ENCODE measurements at regions not wholly inside any gene's neighbourhood (a gene's known extent, or its start where the extent isn't known, plus 50 kb on each side); places are given as distances from the start of the nearest gene placed in this dataset.

DNA sequence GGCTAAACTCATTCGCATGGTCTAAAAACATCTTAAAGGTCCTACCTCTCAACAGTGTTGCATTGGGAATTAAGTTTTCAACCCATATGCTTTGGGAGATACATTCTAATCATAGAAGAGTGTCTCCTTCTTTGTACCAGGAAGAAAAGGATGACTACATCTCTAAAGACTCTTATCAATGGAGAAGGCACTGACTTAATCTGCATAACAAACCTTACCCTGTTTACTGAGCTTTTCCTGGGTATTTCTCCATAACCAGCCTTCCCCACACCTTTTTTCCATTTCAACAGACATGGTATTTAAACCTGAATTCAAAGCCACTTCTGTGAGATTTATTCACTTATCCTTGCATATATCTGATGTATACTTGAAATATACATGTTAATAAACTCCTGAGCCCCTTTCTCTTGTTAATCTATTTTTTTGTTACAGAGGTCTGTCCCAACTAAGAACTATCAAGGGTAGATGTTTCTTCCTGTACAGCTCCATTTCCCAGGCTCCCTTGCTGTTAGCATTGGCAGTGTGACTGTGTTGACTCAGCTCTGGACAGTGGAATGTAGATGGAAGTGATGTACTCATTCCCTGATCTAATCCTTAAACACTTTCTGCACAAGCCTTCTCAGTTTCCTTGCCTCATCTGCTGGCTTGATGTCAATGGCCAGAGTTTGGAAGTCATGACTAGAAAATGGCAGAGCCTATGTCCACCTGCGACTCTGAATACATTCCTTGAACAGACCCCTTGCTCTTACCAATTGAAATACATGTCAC, 148.9 kb upstream of the CPEB2 start:
- DNase-seq (ENCODE audit: low read depth): no peak
- no peak overlapping the region for H3K4me3 ChIP-seq (ENCODE audit: low read depth, low read length)
- no peak for TF ChIP-seq CTCF (IDR thresholded peaks at IDR 0.05; ENCODE audit: low read depth, low read length, missing control alignments)

- H3K4me3 ChIP-seq (ENCODE audit: low read depth, low read length): no peak overlapping the region
- DNase-seq (ENCODE audit: low read depth): no peak
- no peak for TF ChIP-seq CTCF (IDR thresholded peaks at IDR 0.05; ENCODE audit: low read depth, low read length, missing control alignments)
Observed at GRCh38 chr4:14855719-14856061, 146.6 kb upstream of the CPEB2 start.

DNA sequence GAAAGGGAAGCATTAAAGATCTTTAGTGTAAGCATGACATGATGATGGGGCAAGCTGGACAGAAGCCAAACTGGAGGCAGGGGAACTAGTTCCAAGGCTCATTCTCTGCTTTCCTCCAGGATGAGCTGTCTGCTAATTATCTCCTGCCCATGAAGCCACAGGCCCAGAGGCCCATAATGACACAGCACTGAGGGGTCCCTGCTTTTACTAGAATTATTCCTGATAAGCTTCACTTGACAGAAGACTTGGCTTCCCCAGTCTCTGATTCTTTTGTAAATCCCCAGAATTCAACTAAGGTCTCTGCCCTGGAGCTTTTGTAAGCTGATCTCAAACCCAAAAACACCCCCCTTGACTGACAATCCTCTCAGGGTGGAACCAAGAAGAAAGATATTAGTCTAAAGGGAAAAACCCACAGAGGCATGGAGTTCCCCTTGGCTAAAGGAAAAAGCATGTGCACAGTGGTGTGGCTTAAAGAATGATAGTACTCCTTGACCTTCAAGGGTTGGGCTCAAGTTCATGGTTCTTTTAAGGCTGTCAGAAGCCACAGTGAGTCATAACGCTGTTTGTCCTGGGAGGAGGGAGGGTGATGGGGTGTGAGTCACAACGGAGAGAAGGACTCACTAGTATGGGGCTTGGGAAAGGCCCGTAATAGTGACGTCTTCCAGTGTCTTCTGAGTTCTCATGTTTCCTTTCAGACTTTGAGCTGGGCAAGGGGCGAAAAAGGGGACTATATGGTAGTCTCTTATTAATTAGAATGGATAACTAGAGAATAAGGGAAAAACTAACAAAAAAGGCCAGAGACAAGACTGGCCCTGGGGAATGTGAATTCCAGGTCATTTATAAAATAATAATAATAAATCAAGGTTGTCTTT, 146.0 kb upstream of the CPEB2 start:
- TF ChIP-seq CTCF (IDR thresholded peaks at IDR 0.05; ENCODE audit: low read depth, low read length, missing control alignments): no peak
- DNase-seq (ENCODE audit: low read depth): peak; percentile 81
- H3K4me3 ChIP-seq (ENCODE audit: low read depth, low read length): no peak overlapping the region

DNA sequence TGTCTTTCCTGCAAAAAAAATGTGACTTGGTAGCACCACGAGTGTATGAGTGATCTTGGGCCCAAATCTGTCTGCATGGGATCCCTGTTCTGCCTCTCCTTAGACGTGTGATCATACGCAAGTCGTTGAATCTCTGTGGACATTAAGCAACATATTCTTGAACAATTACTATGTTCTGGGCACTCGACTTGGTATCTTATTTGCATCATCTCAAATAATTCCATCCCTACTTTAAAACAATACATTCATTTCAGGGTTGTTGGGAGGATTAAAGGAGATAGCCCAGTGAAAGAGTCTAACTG, 145.4 kb upstream of the CPEB2 start:
- no peak for DNase-seq (ENCODE audit: low read depth)
- TF ChIP-seq CTCF (IDR thresholded peaks at IDR 0.05; ENCODE audit: low read depth, low read length, missing control alignments): no peak
- H3K4me3 ChIP-seq (ENCODE audit: low read depth, low read length): no peak overlapping the region

DNA sequence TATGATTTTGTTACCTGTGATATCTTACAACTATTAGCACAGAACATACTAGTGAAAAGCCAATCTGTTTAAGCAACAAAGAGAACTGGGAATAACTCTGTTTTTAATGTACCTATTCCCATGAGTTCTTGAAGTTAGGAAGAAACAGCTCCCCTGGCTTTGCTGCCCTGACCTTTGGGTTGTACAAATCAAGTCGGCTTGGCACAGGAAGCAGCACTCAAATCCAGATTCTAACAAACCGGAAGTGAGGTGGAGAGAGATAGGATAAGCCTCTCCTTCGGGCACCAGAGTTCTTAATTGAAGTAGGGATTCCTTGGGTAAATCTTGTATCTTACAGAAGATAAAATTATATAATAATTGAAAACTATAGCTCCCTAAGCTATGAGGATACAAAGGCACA, 144.8 kb upstream of the CPEB2 start:
- no peak for DNase-seq (ENCODE audit: low read depth)
- no peak overlapping the region for H3K4me3 ChIP-seq (ENCODE audit: low read depth, low read length)
- no peak for TF ChIP-seq CTCF (IDR thresholded peaks at IDR 0.05; ENCODE audit: low read depth, low read length, missing control alignments)

DNA sequence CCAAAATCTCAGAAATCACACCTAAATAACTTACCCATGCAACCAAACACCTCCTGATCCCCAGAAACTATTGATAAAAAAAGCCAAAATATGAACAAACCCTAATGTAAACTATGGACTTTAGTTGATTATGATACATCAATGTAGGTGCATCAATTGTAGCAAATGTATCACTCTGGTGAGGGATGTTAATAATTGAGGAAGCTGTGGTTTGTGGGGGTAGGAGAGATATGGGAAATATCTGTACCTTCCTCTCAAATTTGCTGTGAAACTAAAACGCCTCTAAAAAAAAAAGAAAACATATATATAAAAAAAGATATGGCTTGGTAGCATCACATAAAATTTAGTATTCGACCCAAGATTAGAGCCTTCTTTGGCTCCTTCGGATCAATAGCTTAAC, 144.3 kb upstream of the CPEB2 start:
- no peak overlapping the region for H3K4me3 ChIP-seq (ENCODE audit: low read depth, low read length)
- no peak for DNase-seq (ENCODE audit: low read depth)
- TF ChIP-seq CTCF (IDR thresholded peaks at IDR 0.05; ENCODE audit: low read depth, low read length, missing control alignments): no peak

Measured in GM12864 (cell line).